Brain pericyte (primary cell): ENCODE measurements at regions not wholly inside any gene's neighbourhood (a gene's known extent, or its start where the extent isn't known, plus 50 kb on each side); places are given as distances from the start of the nearest gene placed in this dataset.

ENCODE experiments used
- DNase-seq: peaks from one replicate; pipeline ENCODE4 v3.0.0-alpha.2; 2012; ENCODE audit warnings: low read depth, low spot score

DNA sequence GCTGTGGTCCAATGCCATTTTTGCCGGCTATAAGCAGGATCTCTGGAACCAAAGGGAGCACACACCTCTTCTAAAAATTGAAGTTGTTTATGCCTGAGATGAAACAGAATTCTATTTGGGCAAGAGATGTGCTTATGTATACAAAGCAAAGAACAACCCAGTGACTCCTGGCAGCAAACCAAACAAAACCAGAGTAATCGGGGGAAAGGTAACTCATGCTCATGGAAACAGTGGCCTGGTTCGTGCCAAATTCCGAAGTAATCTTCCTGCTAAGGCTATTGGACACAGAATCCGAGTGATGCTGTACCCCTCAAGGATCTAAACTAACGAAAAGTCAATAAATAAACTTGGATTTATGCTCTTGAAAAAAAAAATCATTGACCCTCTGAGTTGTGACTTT, 178.7 kb downstream of the CEMIP2 start:
- DNase-seq, result no peak

DNA sequence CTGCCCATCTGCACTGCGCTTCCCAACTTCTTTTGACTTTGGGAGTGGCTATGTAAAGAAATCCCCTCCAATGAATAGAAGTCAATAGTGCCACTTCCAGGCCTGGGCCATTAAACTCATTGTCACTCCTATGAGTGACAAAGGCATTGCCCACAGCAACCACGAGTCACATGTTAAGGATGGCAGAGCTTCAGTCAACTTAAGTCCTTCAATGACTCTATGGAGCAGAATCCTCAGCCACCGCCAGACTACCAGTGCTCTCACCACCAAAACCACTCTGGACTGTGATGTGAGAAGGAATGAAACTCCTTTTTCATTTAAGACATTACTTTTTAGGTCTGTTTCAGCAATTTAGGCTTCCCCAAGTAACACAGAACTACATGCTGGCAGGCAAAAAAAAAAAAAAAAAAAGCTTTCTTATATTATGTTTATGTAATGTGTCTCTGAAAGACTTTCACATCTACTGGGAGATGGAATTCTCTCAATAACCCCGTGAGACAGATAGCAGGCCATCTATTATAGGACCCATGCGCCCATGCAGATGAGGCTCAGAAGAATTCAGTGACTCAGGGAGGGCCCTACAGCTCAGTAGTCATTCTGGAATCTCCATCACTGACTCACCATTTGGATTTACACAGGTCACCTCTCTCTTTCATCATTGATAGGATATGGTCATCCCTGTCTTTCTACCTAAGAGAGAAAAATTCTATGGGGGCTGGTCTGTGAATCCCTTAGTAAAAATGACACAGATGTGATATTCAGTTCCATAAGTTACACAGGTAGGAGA, 180.5 kb downstream of the CEMIP2 start:
- DNase-seq, result no peak

DNA sequence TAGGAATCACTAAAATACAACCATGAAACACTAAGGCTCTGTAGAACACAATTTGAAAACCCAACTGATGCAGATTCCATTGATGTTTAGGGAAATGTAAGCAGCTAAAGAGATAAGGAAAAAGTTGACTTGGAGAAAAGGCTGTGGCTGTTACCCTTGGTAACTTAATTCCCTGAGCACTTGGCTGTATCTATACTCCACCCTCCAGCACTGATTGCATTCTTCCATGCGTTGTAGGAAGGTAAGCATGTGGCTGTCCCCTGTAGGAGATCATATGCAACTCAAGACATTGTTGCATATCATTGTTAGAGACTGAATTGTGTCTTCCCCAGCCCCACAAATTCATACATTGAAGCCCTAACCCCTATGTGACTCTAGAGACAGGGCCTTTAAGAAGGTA, 184.5 kb downstream of the CEMIP2 start:
- no peak for DNase-seq

DNA sequence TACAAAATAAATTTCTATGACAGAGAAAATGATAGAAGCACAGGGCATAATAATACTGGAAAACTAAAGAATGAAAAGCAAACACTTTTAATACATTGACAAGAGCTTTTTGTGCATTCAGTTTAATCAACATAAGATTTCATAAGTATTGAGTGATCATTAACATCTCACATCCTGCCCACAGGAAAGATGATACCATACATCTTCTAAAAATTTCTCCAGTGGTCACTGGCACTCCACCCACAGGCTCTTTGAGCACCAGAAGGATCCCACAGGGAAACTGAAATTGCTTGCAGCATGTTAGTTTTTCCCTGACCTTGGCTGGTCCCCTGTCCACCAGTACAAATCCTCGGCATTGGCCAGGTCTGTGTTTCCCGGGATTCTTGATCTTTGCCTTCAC, 186.0 kb downstream of the CEMIP2 start:
- DNase-seq, result no peak

DNA sequence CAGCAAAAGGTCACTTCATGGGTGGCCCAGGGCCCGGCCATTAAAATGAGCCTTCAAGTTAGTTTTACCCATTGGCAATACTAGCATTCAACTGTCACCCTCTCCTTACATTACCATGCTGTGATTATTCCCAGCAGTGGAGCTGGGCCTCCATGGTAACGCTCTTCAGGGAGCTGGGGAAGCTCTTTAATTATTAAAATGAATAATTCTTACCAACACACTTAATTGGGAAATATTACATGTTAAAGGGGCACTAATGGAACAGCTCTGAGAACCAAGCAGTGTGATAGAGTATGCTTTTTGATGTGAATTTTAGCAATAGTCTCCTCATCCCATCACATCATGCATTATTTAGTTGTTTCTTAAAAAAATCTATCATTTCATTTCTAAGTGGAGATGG, 187.2 kb downstream of the CEMIP2 start:
- no peak for DNase-seq

DNA sequence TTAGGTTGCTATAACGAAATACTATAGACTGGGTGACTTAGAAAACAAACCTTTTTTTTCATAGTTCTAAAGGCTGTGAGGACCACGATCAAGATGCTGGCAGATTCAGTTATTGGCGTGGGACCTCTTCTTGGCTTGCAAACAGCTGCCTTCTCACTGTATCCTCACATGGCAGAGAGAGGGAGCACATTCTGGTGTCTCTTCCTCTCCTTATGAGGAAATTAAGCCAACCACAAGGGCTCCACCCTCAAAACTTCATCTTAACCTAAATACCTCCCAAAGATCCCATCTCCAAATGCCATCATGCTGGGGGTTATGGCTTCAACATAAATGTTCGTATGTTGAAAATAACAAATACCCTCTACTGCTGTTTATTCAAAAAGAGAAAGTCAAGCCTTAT, 197.1 kb downstream of the CEMIP2 start:
- no peak for DNase-seq

DNA sequence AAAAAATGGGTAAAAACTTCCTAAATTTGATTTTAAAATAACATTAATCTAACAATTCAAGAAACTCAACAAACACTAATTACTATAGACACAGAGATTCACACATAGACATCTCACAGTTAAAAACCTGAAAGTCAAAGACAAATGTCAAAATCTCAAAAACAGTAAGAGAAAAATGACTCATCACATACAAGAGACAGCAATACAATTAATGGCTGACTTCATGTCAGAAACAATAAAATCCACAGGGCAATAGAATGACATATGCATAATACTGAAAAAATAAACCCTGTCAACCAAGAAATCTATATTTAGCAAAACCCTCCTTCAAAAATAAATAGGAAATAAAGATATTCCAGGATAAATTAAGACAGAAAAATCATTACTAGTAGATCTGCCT, 200.4 kb downstream of the CEMIP2 start:
- DNase-seq, result no peak

DNA sequence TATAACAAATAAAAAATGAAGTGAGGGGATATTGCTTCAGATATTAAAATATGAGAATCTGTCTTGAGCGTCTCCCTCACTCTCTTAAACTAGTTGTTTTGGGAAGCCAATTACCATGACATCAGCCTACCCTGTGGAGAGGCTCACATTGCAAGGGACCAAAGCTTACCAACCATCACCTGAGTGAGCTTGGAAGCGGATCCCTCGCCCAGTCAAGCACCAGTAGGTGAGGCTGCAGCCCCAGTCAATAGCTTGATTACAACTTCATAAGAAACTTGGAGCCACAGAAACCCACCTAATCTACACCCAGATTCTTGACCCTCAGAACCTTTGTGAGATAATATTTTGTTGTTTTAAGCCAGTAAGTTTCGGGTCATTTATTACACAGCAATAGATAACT, 206.2 kb downstream of the CEMIP2 start:
- DNase-seq, result no peak

DNA sequence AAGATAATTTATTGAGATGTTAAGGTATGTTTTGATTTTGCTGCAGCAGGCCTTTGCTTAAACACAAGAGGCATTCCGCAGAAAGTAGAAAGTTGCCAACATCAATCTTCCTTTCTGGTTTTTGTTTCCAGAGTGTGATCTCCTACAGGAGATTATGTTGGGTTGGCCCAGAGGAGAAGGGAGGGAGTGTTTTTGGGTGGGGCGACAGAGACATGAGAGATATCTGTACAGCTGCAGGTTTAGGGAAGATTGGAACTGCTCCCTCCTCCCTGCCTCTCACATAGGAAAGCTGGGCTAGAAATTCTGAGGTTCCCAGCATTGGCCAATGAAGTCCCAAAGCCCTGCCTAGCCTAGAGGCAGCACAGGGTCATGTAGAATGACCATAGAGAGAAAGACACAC, 211.0 kb downstream of the CEMIP2 start:
- DNase-seq, result no peak

DNA sequence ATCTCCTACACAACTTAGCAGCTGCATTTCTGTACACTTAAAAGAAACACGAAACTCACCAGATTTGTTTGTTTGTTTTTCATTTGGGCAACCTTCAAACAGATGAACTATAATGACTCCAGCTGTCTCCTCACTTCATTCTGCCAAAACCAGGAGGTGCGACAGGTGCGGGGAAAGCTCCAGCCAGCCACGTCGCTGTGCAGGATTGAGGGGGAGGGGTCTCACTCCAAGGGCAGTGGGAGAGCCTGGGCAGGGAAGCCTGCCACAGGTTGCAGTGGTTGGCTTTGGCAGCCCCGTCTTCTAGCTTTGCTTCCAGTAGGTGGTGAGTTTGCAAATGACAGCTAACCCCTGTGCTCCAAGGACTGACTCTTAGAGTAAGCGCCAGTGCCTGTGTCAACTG, 215.8 kb downstream of the CEMIP2 start:
- DNase-seq, result no peak

DNA sequence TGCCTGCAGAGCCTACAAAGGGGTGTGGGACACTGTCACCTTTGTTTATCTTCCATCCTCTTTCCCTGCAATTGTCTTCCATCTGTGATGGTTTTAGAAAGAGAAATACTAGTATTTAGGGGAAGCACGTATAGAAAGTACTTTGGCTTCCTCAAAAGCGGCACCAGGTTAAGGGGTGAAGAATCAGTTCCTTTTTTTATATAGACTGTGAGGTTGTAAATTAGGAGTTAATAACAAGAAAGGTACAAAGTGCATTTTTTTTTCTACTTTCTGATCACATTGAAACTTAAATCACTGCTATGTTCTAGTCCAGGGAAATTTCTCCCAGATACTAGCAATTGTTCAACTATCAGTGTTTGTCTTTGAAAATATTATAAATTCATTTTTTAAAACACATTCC, 219.3 kb downstream of the CEMIP2 start:
- no peak for DNase-seq

DNA sequence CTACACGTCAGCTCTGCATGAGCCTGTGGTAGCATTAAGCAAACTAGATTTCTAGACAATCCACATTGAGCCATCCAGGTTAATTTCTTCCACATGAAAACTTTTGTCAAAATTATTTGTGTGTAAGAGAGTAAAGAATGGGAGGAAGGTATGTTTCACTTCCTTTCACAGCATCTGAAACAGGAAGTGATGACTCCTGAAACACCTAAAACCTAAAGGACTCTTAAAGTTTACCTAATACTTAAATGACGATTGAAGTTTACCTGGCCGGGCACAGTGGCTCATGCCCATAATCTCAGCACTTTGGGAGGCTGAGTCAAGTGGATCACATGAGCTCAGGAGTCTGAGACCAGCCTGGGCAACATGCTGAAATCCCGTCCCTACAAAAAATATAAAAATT, 223.8 kb downstream of the CEMIP2 start:
- no peak for DNase-seq

DNA sequence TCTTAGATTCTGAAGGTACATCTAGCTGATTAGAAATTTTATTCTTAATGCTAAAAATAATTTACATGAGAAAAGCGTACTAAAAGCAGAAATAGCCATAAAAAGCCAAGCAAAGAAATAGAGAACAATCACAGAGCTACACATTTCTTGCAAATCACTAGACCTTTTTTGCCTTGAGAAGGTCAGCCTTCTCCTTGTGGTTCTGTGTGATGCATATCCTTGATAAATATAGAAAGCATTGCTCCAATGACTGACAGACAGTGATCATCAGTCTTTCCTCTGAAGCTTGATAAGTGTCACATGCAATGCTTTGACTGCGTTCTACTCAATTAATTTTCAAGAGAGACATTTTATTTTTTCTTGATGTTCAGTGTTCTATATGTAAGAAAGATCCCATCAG, 226.9 kb downstream of the CEMIP2 start:
- no peak for DNase-seq

DNA sequence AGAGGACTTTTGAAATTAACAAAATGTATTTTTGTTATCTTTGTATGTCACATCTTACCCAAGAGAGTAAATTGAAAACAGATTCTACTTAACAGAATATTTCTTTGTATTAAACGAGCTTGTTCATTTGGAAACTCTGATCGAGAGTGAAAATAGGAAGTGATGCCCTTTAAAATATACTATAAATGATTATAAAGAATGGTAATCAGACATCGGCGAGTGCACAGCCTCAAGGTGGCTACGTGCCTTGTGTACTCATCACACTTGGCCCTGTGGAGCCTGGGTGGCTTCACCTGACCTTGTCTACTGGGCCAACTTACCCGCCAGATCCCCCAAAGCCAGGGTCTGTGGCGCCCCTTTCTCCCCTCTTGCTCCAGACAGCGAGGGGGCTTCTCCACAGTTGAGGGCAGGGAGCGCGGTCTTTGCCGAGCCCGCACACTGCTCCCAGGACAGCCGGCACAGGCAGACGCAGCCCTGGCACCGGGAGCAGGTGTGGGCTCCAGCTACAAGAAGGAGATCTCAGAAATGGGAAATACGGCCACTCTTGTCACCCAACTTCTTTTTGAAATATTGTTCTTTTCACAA, 243.2 kb downstream of the CEMIP2 start:
- DNase-seq, result no peak

DNA sequence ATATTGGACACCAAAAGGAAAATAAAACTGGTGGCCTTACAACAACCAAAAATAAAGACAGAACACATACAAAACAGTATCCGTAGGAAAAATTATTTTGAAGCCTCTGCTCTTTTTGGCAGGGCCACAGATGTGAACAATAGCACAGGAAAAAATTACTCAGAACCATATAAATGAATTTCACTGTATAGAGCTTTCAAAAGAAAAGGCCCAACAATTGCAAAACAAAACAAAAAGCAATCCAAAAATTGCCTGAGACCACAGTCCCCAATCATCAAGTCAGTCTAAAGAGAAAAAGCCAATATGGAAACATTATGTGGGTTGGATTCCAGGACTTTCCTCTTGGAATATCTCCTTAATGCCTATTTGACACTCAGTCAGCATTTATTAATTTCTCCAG, 243.8 kb downstream of the CEMIP2 start:
- DNase-seq, result no peak

DNA sequence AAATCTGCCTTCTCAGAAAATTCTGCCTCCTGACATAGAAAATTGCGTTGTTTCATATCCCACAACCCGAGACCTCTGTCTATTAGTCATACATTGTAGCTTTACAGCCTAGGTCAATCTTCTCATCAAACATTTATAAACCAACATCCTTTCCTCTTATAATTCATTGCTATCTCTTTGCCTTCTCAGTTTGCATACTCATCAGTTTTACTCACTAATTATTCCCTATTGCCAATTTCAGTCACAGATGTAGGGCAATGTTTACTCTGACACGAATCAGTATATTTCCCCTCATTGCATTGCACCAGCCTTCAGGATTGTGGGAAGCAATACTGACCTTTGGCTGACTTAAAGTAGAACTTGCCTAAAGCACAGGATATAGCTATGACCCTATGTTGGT, 247.2 kb downstream of the CEMIP2 start:
- no peak for DNase-seq

DNA sequence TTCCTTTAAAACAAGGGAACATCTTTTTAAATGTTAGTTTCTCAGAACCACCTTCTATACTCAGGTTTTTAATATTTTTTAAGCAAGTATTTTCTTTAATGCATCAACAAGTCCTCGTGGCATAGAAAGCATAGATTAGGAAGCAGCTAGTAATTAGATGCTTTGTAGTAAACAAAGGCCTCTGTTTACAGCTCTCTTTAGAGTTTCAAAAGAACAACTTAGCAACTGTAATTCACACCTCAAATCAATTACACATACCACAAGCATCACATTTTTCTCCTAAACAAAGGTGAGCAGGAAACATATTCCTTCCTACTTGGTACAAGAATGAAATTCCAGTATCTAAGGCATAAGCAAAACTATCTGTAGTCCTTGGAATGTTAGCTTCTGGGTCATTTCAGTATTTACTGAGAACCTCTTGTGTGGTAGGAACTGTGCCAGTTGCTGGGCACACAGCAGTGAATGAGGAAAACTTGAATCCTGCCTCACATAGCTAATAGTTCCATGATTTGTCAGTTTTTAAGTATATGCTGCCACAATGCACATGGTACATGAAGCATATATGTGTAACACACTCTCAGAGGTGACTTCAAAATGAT, 249.1 kb downstream of the CEMIP2 start:
- DNase-seq, result no peak

DNA sequence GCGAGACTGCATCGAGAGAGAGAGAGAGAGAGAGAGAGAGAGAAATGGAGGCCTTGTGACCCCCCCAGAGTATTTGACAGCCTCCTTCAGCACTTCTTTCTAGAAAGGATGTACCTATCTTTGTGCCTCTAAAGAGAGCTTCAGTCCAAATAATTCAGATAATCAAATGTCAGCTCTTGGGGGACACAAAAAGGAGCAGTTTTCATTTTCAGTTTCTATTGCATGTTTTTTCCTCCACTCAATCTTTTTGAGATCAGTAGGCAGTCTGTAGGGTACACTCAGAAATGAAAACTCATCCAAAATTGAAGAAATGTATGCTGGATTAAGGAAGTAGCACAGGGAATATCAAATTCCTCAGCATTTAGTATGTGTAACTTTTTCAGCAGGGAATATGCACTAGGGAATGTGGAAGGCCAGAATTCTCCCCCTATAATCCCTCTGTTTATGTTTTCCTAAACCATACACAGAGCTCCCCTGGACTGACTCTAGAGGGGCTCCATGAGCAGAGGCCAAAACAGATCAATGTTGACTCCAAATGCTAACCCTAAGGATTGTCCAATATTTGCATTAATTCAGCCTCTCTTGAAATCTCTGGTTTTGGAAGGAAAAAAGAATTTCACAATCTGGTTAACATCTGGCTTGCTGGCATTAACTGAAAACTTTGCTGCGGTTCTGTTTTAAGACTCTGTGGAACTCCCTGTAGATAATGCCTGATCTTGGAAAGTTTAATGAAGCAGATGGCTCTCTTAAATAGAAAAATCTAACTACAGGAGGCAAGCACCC, 250.1 kb downstream of the CEMIP2 start:
- no peak for DNase-seq

DNA sequence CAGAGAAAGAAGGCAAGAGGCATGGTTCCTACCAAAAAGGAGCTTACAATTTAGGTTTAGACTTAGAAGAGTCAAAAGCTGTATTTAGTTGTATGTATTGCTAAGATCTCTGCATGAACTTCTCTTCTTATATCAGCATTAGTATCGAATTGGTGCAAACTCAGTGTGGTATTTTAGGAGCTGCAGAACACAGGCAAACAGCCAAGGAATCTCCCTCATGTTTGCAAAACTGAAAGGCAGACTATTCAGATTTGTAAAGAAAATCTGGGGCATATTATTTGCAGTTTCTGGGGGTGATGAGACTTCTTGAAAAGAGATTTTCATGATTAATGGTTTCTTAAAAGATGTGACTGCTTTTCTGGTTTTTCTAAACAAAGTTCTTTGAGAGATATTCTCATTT, 252.7 kb downstream of the CEMIP2 start:
- no peak for DNase-seq

DNA sequence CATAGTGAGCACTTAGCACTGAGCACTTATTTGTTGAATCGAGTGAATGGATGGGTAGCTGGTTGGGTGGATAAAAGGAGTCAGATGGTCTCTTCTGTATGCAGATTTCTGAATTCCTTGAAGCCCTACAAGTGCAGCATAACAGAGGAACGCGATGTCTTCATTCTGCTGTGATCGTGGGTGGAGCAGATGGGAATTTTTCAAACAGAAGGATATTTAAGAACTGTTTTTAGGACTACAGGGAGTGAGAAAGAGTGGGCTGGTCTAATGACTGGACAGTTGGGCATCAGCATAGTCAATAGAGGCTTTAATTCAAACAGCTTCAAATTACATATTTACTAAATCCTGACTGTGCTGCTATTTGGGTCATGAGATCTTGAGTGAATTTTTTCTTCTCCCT, 253.2 kb downstream of the CEMIP2 start:
- no peak for DNase-seq

DNA sequence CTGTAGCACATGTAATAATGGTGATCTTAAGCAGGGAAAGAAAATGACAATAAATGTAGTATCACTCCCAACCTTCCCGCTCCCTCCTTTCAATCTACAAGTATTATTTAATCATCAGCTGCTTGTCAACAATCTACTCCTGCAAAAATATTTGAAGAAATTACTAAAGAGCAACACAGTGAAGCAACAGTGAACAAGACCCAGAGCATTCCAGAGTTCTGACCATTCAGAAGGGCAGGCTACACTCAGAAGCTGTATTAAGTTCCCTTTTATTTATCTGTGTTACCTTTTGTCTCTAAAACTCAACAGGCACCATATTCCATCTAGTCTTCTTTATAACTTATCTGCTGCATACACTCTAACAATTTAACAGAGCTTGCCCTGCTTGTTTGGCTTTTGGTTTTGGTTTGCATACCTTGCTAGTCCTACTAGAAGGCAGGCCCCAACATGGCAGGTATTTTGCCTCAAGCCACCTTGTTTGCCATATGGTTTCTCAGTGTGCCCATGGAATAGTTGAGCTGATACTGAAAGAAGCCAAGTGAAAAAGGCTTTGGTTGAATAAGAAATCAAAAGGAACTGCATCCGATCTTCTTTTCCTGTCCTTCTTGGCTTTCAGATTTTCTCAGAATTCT, 253.9 kb downstream of the CEMIP2 start:
- no peak for DNase-seq

DNA sequence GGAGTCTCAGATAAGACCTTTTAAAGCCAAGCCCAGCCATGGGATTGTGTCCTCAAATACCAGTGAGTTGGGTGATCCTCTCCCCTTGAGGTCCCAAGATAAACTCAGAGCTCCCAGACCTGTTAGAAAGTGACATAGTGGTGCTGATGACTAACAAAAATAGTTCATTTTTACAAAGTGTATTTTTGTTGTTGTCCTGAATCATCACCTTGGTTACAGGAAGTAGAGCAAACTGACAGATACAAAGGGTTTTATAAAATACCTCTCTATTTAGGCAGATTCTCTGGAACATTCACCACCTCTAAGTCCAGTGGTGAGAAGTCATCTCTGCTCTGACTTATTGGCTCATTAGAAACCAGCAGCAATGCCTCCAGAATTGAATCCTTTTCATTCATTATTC, 259.3 kb downstream of the CEMIP2 start:
- DNase-seq, result no peak
